Type B pancreatic cell (in vitro differentiated cells): ENCODE measurements at regions not wholly inside any gene's neighbourhood (a gene's known extent, or its start where the extent isn't known, plus 50 kb on each side); places are given as distances from the start of the nearest gene placed in this dataset.

Source experiments
- DNase-seq: peaks from one replicate; pipeline ENCODE4 v3.0.0; 2021; ENCODE audit warnings: mixed read lengths; ENCODE audit not compliant: unreplicated experiment; ENCODE audit errors: extremely low spot score
- H3K27ac Mint-ChIP-seq: 2 replicates; pipeline ENCODE4 v1.8.0; 2021; ENCODE audit warnings: mild to moderate bottlenecking, mixed read lengths
- H3K27me3 Mint-ChIP-seq: 2 replicates; pipeline ENCODE4 v1.8.0; 2021; ENCODE audit warnings: mixed read lengths
- H3K36me3 Mint-ChIP-seq: 2 replicates; pipeline ENCODE4 v1.8.0; 2021; ENCODE audit warnings: mixed read lengths
- H3K4me1 Mint-ChIP-seq: one replicate; pipeline ENCODE4 v1.8.0; 2021; ENCODE audit warnings: mixed read lengths; ENCODE audit not compliant: unreplicated experiment
- H3K4me3 Mint-ChIP-seq: 2 replicates; pipeline ENCODE4 v1.8.0; 2021; ENCODE audit warnings: mild to moderate bottlenecking, mixed read lengths
- H3K9me3 Mint-ChIP-seq: 2 replicates; pipeline ENCODE4 v1.8.0; 2021; ENCODE audit warnings: mixed read lengths
- CTCF ChIP-seq: fragments of 200-600 bp; sonication (generic); conservative IDR thresholded peaks from 2 replicates; pipeline ENCODE4 v1.5.0; 2021; ENCODE audit warnings: antibody characterized with exemption, mild to moderate bottlenecking

DNA sequence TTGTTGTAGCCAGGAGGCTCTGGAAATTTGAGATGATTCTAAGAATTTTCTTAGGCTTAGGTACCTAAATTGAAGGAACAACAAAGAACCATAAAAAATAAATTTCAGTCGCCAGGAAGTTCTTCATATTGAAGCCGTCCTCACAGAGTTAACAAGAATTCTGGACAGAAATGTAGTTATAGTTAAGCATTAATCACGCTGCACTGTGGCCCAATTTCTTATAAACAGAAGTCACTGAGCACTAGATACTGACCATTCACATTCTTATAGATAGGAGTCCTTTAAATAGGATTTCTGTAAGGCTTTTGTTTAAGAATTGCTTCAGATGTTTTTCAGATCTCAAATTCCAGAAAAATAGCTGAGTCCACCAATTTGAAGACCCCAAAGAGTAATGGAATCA, 256.2 kb upstream of the PITRM1 start:
- Mint-ChIP-seq H3K27ac (no peak overlapping the region), H3K4me1 (peaks cover 9% of the 10 kb centered on the region), H3K27me3 (no peaks in the 10 kb centered on the region), H3K9me3 (peaks cover 7% of the 10 kb centered on the region), H3K36me3 (peaks cover 6% of the 10 kb centered on the region), H3K4me3 (no peak overlapping the region)
- no peak for DNase-seq
- no peak for TF ChIP-seq CTCF

- Mint-ChIP-seq H3K9me3 (peaks cover 7% of the 10 kb centered on the region), H3K4me3 (no peak overlapping the region), H3K27me3 (no peaks in the 10 kb centered on the region), H3K27ac (no peak overlapping the region), H3K4me1 (peaks cover 18% of the 10 kb centered on the region), H3K36me3 (peaks cover 6% of the 10 kb centered on the region)
- no peak for TF ChIP-seq CTCF
- DNase-seq, result no peak
Measured at GRCh38 chr10:3427950-3428354, 255.4 kb upstream of the PITRM1 start.

GRCh38 chr10:3427347-3427746, 254.8 kb upstream of the PITRM1 start:
- H3K36me3 Mint-ChIP-seq, result peaks cover 6% of the 10 kb centered on the region
- no peak for TF ChIP-seq CTCF
- peaks cover 18% of the 10 kb centered on the region for H3K4me1 Mint-ChIP-seq
- no peak overlapping the region for H3K27ac Mint-ChIP-seq
- H3K9me3 Mint-ChIP-seq, result peaks cover 7% of the 10 kb centered on the region
- no peak for DNase-seq
- no peaks in the 10 kb centered on the region for H3K27me3 Mint-ChIP-seq
- no peak overlapping the region for H3K4me3 Mint-ChIP-seq

GRCh38 chr10:3426190-3426845, 253.7 kb upstream of the PITRM1 start:
- Mint-ChIP-seq H3K27ac (no peak overlapping the region), H3K9me3 (peaks cover 7% of the 10 kb centered on the region), H3K27me3 (no peaks in the 10 kb centered on the region), H3K4me1 (peaks cover 18% of the 10 kb centered on the region), H3K4me3 (no peak overlapping the region), H3K36me3 (peaks cover 6% of the 10 kb centered on the region)
- TF ChIP-seq CTCF, result no peak
- no peak for DNase-seq

DNA sequence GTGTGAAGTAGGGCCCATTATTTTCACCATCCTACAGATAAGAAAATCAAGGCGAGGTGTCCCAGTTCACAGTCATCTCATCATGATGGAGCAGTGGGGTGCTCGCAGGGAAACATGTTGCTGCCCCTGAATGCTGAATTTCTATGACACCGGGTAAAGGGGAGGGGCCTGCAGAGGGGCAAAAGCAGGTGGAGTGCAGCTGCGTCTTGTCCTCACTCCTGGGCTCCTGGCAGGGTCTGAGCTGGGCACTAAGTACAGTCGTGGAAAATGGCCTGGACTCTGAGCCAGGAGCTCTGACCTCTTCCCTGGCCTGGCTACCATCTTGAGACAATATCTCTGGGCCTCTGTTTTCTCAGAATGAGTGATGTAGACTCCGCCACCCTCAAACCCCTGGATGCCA, 253.1 kb upstream of the PITRM1 start:
- H3K9me3 Mint-ChIP-seq, result peaks cover 4% of the 10 kb centered on the region
- H3K36me3 Mint-ChIP-seq, result peaks cover 1% of the 10 kb centered on the region
- H3K27ac Mint-ChIP-seq, result no peak overlapping the region
- H3K4me3 Mint-ChIP-seq, result no peak overlapping the region
- H3K27me3 Mint-ChIP-seq, result no peaks in the 10 kb centered on the region
- peaks cover 18% of the 10 kb centered on the region for H3K4me1 Mint-ChIP-seq
- no peak for DNase-seq
- TF ChIP-seq CTCF, result no peak

DNA sequence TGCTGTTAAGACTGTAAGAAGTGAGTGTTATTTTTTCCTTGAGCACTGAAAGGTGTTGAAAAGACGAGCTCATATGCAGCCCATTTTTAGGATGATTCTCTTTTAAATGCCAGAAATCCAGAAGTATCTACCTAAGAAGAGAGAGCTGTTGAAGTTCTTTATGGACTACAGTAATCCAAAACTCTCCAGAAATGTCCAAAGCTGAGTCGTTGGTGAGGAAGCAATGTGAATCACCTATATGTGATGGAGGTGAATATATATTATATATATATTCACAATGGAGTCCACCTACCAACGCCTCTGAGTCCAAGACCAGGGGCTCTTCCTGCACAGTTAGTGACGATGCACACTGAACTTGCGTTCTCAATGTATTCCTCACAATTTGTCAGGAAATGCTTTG, 252.7 kb upstream of the PITRM1 start:
- no peaks in the 10 kb centered on the region for H3K9me3 Mint-ChIP-seq
- no peaks in the 10 kb centered on the region for H3K36me3 Mint-ChIP-seq
- H3K4me1 Mint-ChIP-seq, result peaks cover 18% of the 10 kb centered on the region
- H3K4me3 Mint-ChIP-seq, result no peak overlapping the region
- H3K27me3 Mint-ChIP-seq, result peaks cover 3% of the 10 kb centered on the region
- DNase-seq, result no peak
- no peak overlapping the region for H3K27ac Mint-ChIP-seq
- TF ChIP-seq CTCF, result no peak
